Activated T-cell treated with anti-CD3 and anti-CD28 coated beads, Interleukin-2, amount 50 U/mL, for 4 hours (primary cell): ENCODE measurements at regions not wholly inside any gene's neighbourhood (a gene's known extent, or its start where the extent isn't known, plus 50 kb on each side); places are given as distances from the start of the nearest gene placed in this dataset.
"Not testable (repeated sequence)": the region's sequence is repeated elsewhere in the genome, so short reads cannot be mapped to it uniquely, and the experiment has no call there.

ENCODE experiments used
- ATAC-seq, 2 donors: fragments of 200-7000 bp; cut with Tn5 transposase; one replicate each; pipeline ENCODE4 v1.10.0; 2021
- DNase-seq: peaks from one replicate; pipeline ENCODE4 v3.0.0-alpha.2; 2020
- H3K27me3 Mint-ChIP-seq: one replicate; pipeline ENCODE4 v1.8.0; 2021; ENCODE audit warnings: low read depth, mixed read lengths
- H3K36me3 Mint-ChIP-seq: one replicate; pipeline ENCODE4 v1.8.0; 2022; ENCODE audit warnings: mixed read lengths; ENCODE audit not compliant: insufficient read depth
- H3K4me1 Mint-ChIP-seq: one replicate; pipeline ENCODE4 v1.8.0; 2021; ENCODE audit warnings: low read depth, mixed read lengths
- H3K4me3 Mint-ChIP-seq: one replicate; pipeline ENCODE4 v1.8.0; 2021; ENCODE audit warnings: mild to moderate bottlenecking, moderate library complexity, mixed read lengths
- H3K9me3 Mint-ChIP-seq: one replicate; pipeline ENCODE4 v1.8.0; 2021; ENCODE audit warnings: mixed read lengths

DNA sequence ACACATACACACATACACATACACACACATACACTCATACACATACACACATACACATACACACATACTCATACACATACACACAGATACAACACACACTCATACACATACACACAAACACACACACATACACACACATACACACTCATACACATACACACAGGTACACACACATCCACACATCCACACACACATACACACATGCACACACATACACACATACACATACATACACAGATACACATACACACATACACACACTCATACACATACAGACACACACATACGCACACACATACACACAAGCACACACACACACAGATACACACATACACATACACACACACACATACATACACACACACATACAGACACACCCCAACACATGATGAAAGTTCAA lies 729.1 kb upstream of the SOX11 start:
- Mint-ChIP-seq H3K4me1 (no peaks in the 10 kb centered on the region), H3K4me3 (no peak overlapping the region), H3K9me3 (peaks cover 19% of the 10 kb centered on the region), H3K36me3 (no peaks in the 10 kb centered on the region), H3K27me3 (no peaks in the 10 kb centered on the region)
- DNase-seq: no peak
- ATAC-seq: no peak

- DNase-seq: no peak
- H3K27me3 Mint-ChIP-seq: no peaks in the 10 kb centered on the region
- ATAC-seq: no peak
These were observed 728.1 kb upstream of the SOX11 start for GRCh38 chr2:4964001-4964540.

DNA sequence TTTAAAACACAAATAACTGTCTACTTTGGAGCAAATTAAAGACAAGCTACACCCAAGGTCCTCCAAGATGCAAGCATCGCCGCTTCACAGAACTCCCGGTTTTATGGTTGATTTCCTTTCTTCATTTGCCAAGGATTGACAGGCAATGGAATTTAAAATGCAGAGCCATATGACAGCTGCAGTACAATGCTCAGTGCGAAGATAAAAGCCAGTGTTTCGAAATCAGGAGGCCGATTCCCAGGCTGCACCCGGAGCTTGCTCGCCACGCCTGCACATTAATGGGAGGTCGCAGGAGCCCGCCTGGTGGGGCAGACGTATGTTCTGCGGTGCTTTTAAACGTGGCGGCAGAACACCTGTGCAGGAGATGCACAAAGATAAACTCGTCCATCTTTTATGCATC lies 727.6 kb upstream of the SOX11 start:
- H3K36me3 Mint-ChIP-seq: no peaks in the 10 kb centered on the region
- peaks cover 19% of the 10 kb centered on the region for H3K9me3 Mint-ChIP-seq
- no peaks in the 10 kb centered on the region for H3K27me3 Mint-ChIP-seq
- DNase-seq (no peak), ATAC-seq (no peak)
- no peaks in the 10 kb centered on the region for H3K4me1 Mint-ChIP-seq
- H3K4me3 Mint-ChIP-seq: no peak overlapping the region

More at GRCh38 chr2:4964001-4964540, 728.1 kb upstream of the SOX11 start:
- Mint-ChIP-seq H3K36me3 (no peaks in the 10 kb centered on the region), H3K4me1 (no peaks in the 10 kb centered on the region), H3K9me3 (peaks cover 19% of the 10 kb centered on the region), H3K4me3 (no peak overlapping the region)

DNA sequence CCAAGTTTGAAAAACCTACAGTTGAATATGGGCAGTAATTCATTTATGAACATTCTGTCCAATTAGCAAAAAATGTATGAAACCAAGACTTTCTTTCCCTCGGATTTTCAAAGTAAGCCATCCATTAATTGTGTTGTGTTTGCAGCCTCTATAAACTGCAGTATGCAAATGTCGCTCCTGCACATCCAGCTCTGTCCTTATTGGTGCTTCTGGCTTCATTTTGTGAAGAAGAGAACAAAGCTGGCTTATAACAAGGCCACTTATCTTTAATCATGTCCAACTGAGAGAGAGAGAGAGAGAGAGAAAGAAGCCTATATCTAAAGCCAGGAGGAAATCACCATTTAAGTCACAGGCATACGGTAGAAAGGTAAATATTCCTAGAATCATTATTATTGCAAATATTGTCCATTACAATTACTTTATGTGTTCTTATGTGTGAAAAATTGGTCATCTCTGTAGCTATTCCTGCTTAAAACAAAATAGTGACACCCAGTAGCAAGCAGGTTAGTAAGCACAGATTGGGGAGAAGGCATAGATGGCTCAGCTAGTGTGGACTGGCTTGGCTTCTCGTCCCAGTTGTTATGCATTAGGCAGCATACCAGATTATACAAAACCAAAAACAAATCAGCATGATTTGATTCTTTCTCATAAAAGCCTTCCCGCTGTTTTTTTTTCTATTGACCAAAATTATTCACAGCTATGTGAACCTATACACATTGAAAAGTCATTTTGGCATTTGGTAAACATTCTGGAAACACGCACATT lies 726.4 kb upstream of the SOX11 start:
- H3K36me3 Mint-ChIP-seq: no peaks in the 10 kb centered on the region
- no peak overlapping the region for H3K4me3 Mint-ChIP-seq
- H3K4me1 Mint-ChIP-seq: no peaks in the 10 kb centered on the region
- no peak for ATAC-seq
- no peak for DNase-seq
- peaks cover 16% of the 10 kb centered on the region for H3K9me3 Mint-ChIP-seq
- H3K27me3 Mint-ChIP-seq: no peaks in the 10 kb centered on the region

GRCh38 chr2:4967206-4967605 lies 725.0 kb upstream of the SOX11 start:
- Mint-ChIP-seq H3K4me3 (no peak overlapping the region), H3K27me3 (no peaks in the 10 kb centered on the region), H3K4me1 (no peaks in the 10 kb centered on the region), H3K36me3 (no peaks in the 10 kb centered on the region), H3K9me3 (peaks cover 12% of the 10 kb centered on the region)
- ATAC-seq (no peak), DNase-seq (no peak)

GRCh38 chr2:4972472-4972871 lies 719.7 kb upstream of the SOX11 start:
- Mint-ChIP-seq H3K27me3 (no peaks in the 10 kb centered on the region), H3K9me3 (peaks cover 2% of the 10 kb centered on the region), H3K36me3 (no peaks in the 10 kb centered on the region), H3K4me1 (no peaks in the 10 kb centered on the region), H3K4me3 (no peak overlapping the region)
- ATAC-seq (no peak), DNase-seq (no peak)

GRCh38 chr2:4973354-4973753 lies 718.8 kb upstream of the SOX11 start:
- H3K4me3 Mint-ChIP-seq: no peak overlapping the region
- DNase-seq (no peak), ATAC-seq (no peak)
- no peaks in the 10 kb centered on the region for H3K27me3 Mint-ChIP-seq
- no peaks in the 10 kb centered on the region for H3K36me3 Mint-ChIP-seq
- H3K9me3 Mint-ChIP-seq: no peaks in the 10 kb centered on the region
- no peaks in the 10 kb centered on the region for H3K4me1 Mint-ChIP-seq

GRCh38 chr2:4973973-4974372 lies 718.2 kb upstream of the SOX11 start:
- H3K36me3 Mint-ChIP-seq: no peaks in the 10 kb centered on the region
- ATAC-seq (no peak), DNase-seq (no peak)
- no peaks in the 10 kb centered on the region for H3K4me1 Mint-ChIP-seq
- H3K9me3 Mint-ChIP-seq: no peaks in the 10 kb centered on the region
- no peaks in the 10 kb centered on the region for H3K27me3 Mint-ChIP-seq
- H3K4me3 Mint-ChIP-seq: no peak overlapping the region

DNA sequence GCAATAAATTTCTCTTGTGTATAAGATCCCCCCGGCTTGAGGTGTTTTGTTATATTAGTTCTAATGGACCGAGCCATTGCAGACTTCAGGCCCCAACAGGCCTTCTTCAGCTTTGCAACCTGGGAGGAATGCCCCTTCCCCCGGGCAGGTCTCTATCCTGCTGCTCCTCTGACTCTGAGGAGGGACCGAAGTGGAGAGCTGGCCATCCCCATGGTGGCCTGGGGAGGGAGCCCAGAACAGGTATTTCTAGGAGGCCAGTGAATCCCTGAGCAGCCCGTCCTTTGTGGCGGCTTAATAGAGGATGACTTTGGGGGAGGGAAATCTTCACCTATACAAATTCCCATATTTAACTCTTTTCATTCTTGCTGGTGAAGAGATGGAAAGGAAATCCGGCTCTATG lies 715.8 kb upstream of the SOX11 start:
- Mint-ChIP-seq H3K4me3 (no peak overlapping the region), H3K9me3 (peaks cover 4% of the 10 kb centered on the region), H3K4me1 (no peaks in the 10 kb centered on the region), H3K36me3 (no peaks in the 10 kb centered on the region), H3K27me3 (no peaks in the 10 kb centered on the region)
- no peak for DNase-seq
- ATAC-seq: no peak

- H3K4me3 Mint-ChIP-seq: no peak overlapping the region
- H3K4me1 Mint-ChIP-seq: no peaks in the 10 kb centered on the region
- H3K36me3 Mint-ChIP-seq: no peaks in the 10 kb centered on the region
- H3K9me3 Mint-ChIP-seq: peaks cover 4% of the 10 kb centered on the region
- no peak for ATAC-seq
- no peaks in the 10 kb centered on the region for H3K27me3 Mint-ChIP-seq
- no peak for DNase-seq
These were observed 713.1 kb upstream of the SOX11 start for GRCh38 chr2:4979111-4979510.

GRCh38 chr2:4980995-4981394 lies 711.2 kb upstream of the SOX11 start:
- H3K9me3 Mint-ChIP-seq: peaks cover 4% of the 10 kb centered on the region
- no peaks in the 10 kb centered on the region for H3K4me1 Mint-ChIP-seq
- no peak overlapping the region for H3K4me3 Mint-ChIP-seq
- ATAC-seq: no peak
- no peak for DNase-seq
- H3K27me3 Mint-ChIP-seq: no peaks in the 10 kb centered on the region
- no peaks in the 10 kb centered on the region for H3K36me3 Mint-ChIP-seq

DNA sequence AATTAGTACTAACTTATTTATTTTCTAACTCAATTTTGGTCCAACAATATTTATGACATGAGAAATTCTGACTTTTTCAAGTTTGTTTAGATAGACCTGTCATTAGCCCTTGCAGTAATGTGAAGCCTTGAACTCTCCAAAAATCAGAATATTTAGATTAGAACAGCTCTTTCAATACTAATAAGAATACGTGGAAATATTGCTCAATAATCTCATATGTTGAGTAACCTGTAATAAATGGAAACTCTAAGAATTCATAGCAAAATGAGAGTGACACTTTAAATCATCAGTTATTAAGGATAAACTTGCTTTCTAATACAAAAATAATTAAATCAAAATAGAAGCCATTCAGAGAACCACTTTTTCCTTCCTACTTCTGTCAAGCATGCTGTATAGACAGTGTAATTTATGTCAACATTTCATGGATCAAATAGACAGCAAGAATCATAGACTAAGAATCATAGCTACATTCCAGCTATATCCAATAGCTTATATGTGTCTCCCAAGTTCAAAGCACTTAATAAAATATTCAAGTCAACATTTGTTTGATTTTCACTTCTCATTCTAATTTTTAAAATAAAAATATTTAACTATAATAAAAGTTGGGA lies 710.3 kb upstream of the SOX11 start:
- Mint-ChIP-seq H3K4me1 (no peaks in the 10 kb centered on the region), H3K27me3 (no peaks in the 10 kb centered on the region)

GRCh38 chr2:4988444-4988843 lies 703.7 kb upstream of the SOX11 start:
- not testable (repeated sequence) for H3K27me3 Mint-ChIP-seq, ATAC-seq, H3K36me3 Mint-ChIP-seq, H3K4me1 Mint-ChIP-seq, DNase-seq, H3K4me3 Mint-ChIP-seq, H3K9me3 Mint-ChIP-seq

More for the DNA sequence above, 710.3 kb upstream of the SOX11 start:
- Mint-ChIP-seq H3K4me3 (no peak overlapping the region), H3K9me3 (peaks cover 4% of the 10 kb centered on the region), H3K36me3 (no peaks in the 10 kb centered on the region)
- DNase-seq (no peak), ATAC-seq (no peak)

DNA sequence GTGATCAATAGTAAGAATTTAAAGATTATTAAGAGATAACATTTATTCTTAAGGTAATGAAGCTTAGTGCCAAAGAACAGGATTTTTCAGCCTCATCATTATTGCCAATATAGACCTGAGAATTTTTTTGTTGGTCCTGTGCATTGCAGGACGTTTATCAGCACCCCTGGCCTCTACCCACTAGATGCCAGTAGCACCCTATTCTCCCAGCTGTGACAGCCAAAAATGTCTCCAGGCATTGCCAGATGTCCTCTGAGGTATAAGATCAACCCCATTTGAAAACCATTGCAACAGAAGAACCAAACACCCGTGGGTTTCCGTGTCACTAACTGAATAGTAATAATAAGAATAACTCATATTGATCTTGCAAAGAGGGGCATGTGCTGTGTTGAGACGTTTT lies 700.0 kb upstream of the SOX11 start:
- DNase-seq (no peak), ATAC-seq (no peak)
- no peaks in the 10 kb centered on the region for H3K27me3 Mint-ChIP-seq
- no peak overlapping the region for H3K4me3 Mint-ChIP-seq
- no peaks in the 10 kb centered on the region for H3K9me3 Mint-ChIP-seq
- no peaks in the 10 kb centered on the region for H3K36me3 Mint-ChIP-seq
- no peaks in the 10 kb centered on the region for H3K4me1 Mint-ChIP-seq

DNA sequence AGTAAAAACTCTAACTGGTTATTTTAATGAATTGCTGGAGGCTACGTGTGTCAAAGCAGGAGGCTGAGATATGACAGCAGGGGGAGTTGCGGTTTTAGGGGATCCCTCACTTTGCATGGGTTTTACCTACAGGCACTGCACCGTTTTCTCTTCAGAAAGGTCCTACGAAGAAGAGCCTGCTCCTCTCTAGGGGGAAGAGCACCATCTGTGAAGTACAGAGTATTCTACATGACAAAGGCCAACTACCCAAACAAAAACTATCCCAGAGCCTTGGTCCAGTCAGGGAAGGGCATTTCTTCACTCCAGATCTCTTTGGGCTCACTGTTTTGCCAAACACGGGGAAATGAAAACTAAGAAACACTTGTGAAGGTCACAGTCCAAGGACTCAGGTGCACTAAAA lies 696.7 kb upstream of the SOX11 start:
- Mint-ChIP-seq H3K4me3 (no peak overlapping the region), H3K36me3 (no peaks in the 10 kb centered on the region), H3K4me1 (no peaks in the 10 kb centered on the region), H3K27me3 (no peaks in the 10 kb centered on the region), H3K9me3 (no peaks in the 10 kb centered on the region)
- no peak for ATAC-seq
- no peak for DNase-seq
